Adrenal gland (tissue), 5 donors: ENCODE measurements at regions not wholly inside any gene's neighbourhood (a gene's known extent, or its start where the extent isn't known, plus 50 kb on each side); places are given as distances from the start of the nearest gene placed in this dataset.
"Not testable (repeated sequence)": the region's sequence is repeated elsewhere in the genome, so short reads cannot be mapped to it uniquely, and the experiment has no call there.

ENCODE experiments used
- POLR2A ChIP-seq, 2 donors: fragments of 450-650 bp; IDR thresholded peaks; one replicate each; pipeline ENCODE4 v1.6.1; 2017; ENCODE audit warnings: antibody characterized with exemption in 2 of 2, mild to moderate bottlenecking in 2 of 2, moderate library complexity in 1 of 2
- TF ChIP-seq, protein P1 (sequence below), 6 experiments: fragments of 450-650 bp in 4 of 6; fragments of 200-600 bp in 2 of 6; sonication (generic) in 1 of 6; IDR thresholded peaks; 1 replicate in 5 of 6; 2 replicates in 1 of 6; pipeline versions ENCODE4 v1.5.1 to v1.8.0; 2016 to 2021; ENCODE audit warnings: antibody characterized with exemption in 6 of 6, mild to moderate bottlenecking in 2 of 6, moderate library complexity in 1 of 6
- donor health status: DM: no; HTN: no; CAD: no.

DNA sequence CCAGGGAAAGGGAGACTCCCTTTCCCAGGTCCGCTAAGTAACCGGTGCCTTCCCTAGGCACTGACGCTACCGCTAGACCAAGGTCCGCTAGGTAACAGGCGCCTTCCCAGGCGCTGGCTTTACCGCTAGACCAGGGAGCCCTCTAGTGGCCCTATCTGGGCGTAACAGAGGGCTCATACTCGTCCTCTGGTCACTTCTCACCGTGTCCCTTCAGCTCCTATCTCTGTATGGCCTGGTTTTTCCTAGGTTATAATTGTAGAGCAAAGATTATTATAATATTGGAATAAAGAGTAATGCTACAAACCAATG is 921.3 kb upstream of the PCDH10 start:
- TF ChIP-seq, protein P1, sequence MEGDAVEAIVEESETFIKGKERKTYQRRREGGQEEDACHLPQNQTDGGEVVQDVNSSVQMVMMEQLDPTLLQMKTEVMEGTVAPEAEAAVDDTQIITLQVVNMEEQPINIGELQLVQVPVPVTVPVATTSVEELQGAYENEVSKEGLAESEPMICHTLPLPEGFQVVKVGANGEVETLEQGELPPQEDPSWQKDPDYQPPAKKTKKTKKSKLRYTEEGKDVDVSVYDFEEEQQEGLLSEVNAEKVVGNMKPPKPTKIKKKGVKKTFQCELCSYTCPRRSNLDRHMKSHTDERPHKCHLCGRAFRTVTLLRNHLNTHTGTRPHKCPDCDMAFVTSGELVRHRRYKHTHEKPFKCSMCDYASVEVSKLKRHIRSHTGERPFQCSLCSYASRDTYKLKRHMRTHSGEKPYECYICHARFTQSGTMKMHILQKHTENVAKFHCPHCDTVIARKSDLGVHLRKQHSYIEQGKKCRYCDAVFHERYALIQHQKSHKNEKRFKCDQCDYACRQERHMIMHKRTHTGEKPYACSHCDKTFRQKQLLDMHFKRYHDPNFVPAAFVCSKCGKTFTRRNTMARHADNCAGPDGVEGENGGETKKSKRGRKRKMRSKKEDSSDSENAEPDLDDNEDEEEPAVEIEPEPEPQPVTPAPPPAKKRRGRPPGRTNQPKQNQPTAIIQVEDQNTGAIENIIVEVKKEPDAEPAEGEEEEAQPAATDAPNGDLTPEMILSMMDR (IDR thresholded peaks at IDR 0.05): peak in 4 of 6 experiments; percentile 14 to 33 (median 21)
- TF ChIP-seq POLR2A (IDR thresholded peaks at IDR 0.05): not testable (repeated sequence)
